ENCODE measurements at regions not wholly inside any gene's neighbourhood (a gene's known extent, or its start where the extent isn't known, plus 50 kb on each side); places are given as distances from the start of the nearest gene placed in this dataset.

GRCh38 chr5:116795189-116795588, 220.6 kb upstream of the SEMA6A start:
- TF ChIP-seq POLR2A (IDR thresholded peaks at IDR 0.05; ENCODE audit: low read length) = no peak
- no peak for TF ChIP-seq GATA1 (IDR thresholded peaks at IDR 0.05; ENCODE audit: low read depth, low read length)
